Vagina (tissue), 2 donors: ENCODE measurements at regions not wholly inside any gene's neighbourhood (a gene's known extent, or its start where the extent isn't known, plus 50 kb on each side); places are given as distances from the start of the nearest gene placed in this dataset.
A peak's percentile ranks its signal among the peaks of the same experiment; 100 is the strongest.
"Not testable (repeated sequence)": the region's sequence is repeated elsewhere in the genome, so short reads cannot be mapped to it uniquely, and the experiment has no call there.

ENCODE experiments used
- DNase-seq, 2 donors: peaks; one replicate each; pipeline ENCODE4 v3.0.0-alpha.2; 2017; ENCODE audit errors: extremely low spot score in 2 of 2
- H3K27ac ChIP-seq: fragments of 200-600 bp; sonication (generic); one replicate; pipeline ENCODE4 v1.5.1; 2019
- H3K27me3 ChIP-seq: fragments of 200-600 bp; sonication (generic); one replicate; pipeline ENCODE4 v1.5.1; 2019
- H3K36me3 ChIP-seq, 2 donors: fragments of 200-600 bp; sonication (generic); one replicate each; pipeline ENCODE4 v1.5.1; 2017 to 2019
- H3K4me1 ChIP-seq: fragments of 200-600 bp; sonication (generic); one replicate; pipeline ENCODE4 v1.5.1; 2019
- H3K4me3 ChIP-seq, 2 donors: fragments of 200-600 bp; sonication (generic); 1 replicate in 1 of 2; 2 replicates in 1 of 2; pipeline ENCODE4 v1.5.1; 2016 to 2019
- H3K9me3 ChIP-seq: fragments of 200-600 bp; sonication (generic); one replicate; pipeline ENCODE4 v1.5.1; 2019
- CTCF ChIP-seq, 3 experiments: fragments of 450-650 bp in 2 of 3; fragments of 200-600 bp in 1 of 3; sonication (generic) in 1 of 3; IDR thresholded peaks; one replicate each; pipeline ENCODE4 v1.5.1; 2017 to 2019; ENCODE audit warnings: antibody characterized with exemption in 3 of 3, mild to moderate bottlenecking in 2 of 3, moderate library complexity in 2 of 3
- POLR2A ChIP-seq, 2 donors: fragments of 450-650 bp; IDR thresholded peaks; one replicate each; pipeline ENCODE4 v1.6.1; 2017; ENCODE audit warnings: antibody characterized with exemption in 2 of 2, mild to moderate bottlenecking in 2 of 2, moderate library complexity in 2 of 2
- POLR2AphosphoS5 ChIP-seq, 2 donors: sonication (generic); formaldehyde crosslinking; IDR thresholded peaks; one replicate each; pipeline ENCODE4 v1.9.0; 2017; ENCODE audit warnings: antibody characterized with exemption in 2 of 2, mild to moderate bottlenecking in 2 of 2, low read depth in 1 of 2; ENCODE audit not compliant: insufficient read depth in 1 of 2
- intact Hi-C: fragments of 100-400 bp; cut with DNase I; formaldehyde crosslinking; loops from one replicate; pipeline ENCODE4 v1.15.1; 2023

DNA sequence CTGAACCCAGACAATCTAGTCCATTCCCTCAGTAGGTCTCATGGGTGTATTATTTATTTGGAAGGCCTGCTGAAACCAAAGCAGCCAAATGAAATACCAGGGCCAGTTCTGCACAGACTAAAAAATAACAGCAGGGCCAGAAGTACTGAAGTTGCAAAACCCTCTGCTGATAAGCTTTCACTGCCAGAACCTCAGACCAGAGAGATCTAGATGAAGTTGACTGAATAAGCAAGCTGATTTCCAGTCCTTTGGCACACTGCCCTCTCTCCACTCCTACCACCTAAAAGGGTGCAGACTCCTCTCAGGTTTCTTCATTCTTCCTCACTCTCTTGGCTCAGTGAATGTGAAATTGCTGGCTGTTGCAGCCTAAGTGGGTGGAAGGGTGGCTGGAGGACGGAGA is 276.7 kb upstream of the KLF3 start:
- peak overlapping the region; percentile 18 for H3K27ac ChIP-seq

GRCh38 chr4:38387819-38388218 is 276.2 kb upstream of the KLF3 start:
- TF ChIP-seq POLR2AphosphoS5 (IDR thresholded peaks at IDR 0.05; ENCODE audit: insufficient read depth in 1 of 2, low read depth in 1 of 2): no peak
- no peak for TF ChIP-seq POLR2A (IDR thresholded peaks at IDR 0.05)
- no peak for TF ChIP-seq CTCF (IDR thresholded peaks at IDR 0.05)
- Histone ChIP-seq H3K9me3 (no peaks in the 10 kb centered on the region), H3K27ac (no peak overlapping the region), H3K27me3 (no peaks in the 10 kb centered on the region), H3K4me3 (no peak overlapping the region), H3K4me1 (peaks cover 35% of the 10 kb centered on the region), H3K36me3 (no peaks in the 10 kb centered on the region)
- no peak for DNase-seq
- intact Hi-C loops: loop anchor here (10.0 kb wide), 1 partner anchor 277 kb away; the partner anchor contains the start of gene KLF3

More for the DNA sequence above, 276.7 kb upstream of the KLF3 start:
- intact Hi-C loops: loop anchor here (10.0 kb wide), 1 partner anchor 277 kb away; the partner anchor contains the start of gene KLF3
- no peak for DNase-seq
- Histone ChIP-seq H3K27me3 (no peaks in the 10 kb centered on the region), H3K4me1 (peaks cover 38% of the 10 kb centered on the region), H3K9me3 (no peaks in the 10 kb centered on the region), H3K4me3 (no peak overlapping the region), H3K36me3 (no peaks in the 10 kb centered on the region)
- no peak for TF ChIP-seq POLR2A (IDR thresholded peaks at IDR 0.05)
- no peak for TF ChIP-seq CTCF (IDR thresholded peaks at IDR 0.05)
- TF ChIP-seq POLR2AphosphoS5 (IDR thresholded peaks at IDR 0.05; ENCODE audit: insufficient read depth in 1 of 2, low read depth in 1 of 2): no peak

DNA sequence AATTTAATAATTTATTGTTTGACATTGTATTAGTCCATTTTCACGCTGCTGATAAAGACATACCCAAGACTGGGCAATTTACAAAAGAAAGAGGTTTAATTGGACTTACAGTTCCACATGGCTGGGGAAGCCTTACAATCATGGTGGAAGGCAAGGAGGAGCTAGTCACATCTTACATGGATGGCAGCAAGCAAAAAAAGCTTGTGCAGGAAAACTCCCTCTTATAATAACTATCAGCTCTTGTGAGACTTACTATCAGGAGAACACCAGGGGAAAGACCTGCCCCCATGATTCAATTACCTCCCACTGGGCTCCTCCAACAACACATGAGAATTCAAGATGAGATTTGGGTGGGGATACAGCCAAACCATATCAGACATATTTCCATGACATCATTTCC is 275.1 kb upstream of the KLF3 start:
- H3K27ac ChIP-seq, H3K4me3 ChIP-seq, H3K9me3 ChIP-seq, H3K27me3 ChIP-seq, H3K36me3 ChIP-seq, DNase-seq: not testable (repeated sequence)
- H3K4me1 ChIP-seq: peaks cover 24% of the 10 kb centered on the region
- intact Hi-C loops: loop anchor here (10.0 kb wide), 1 partner anchor 276 kb away; the partner anchor contains the start of gene KLF3

DNA sequence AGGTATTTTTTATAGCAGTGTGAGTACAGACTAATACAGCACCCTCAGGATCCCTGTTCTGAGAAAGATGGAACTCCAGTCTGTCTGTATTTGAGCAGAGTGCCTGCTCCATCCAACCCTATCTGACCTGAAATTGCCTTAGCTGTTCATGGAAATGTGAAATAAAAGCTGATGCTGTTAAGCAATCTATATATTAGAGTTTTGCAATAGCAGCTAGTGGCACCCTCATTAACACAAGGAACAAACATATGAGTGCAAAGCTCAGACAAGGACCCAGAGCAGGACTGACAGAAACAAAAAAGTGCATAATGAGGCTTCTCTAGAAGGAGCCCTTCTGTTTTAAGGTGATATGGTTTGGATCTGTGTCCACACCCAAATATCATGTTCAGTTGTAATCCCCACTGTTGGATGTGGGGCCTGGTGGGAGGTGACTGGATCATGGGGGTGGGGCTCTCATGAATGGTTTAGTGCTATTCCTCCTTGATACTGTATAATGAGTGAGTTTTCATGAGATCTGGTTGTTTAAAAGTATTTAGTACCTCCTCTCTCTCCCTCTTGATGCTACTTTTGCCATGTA is 272.9 kb upstream of the KLF3 start:
- no peak overlapping the region for H3K27ac ChIP-seq
- no peak overlapping the region for H3K4me3 ChIP-seq
- peaks cover 22% of the 10 kb centered on the region for H3K4me1 ChIP-seq
- H3K27me3 ChIP-seq: no peaks in the 10 kb centered on the region
- no peak for DNase-seq
- intact Hi-C loops: no loop called here
- TF ChIP-seq POLR2A (IDR thresholded peaks at IDR 0.05) (no peak), CTCF (IDR thresholded peaks at IDR 0.05) (no peak), POLR2AphosphoS5 (IDR thresholded peaks at IDR 0.05; ENCODE audit: insufficient read depth in 1 of 2, low read depth in 1 of 2) (no peak)
- H3K36me3 ChIP-seq: no peaks in the 10 kb centered on the region
- no peaks in the 10 kb centered on the region for H3K9me3 ChIP-seq

GRCh38 chr4:38392223-38392855 is 271.7 kb upstream of the KLF3 start:
- Histone ChIP-seq H3K36me3 (no peaks in the 10 kb centered on the region), H3K4me1 (peaks cover 12% of the 10 kb centered on the region), H3K27ac (no peak overlapping the region), H3K4me3 (no peak overlapping the region), H3K27me3 (no peaks in the 10 kb centered on the region), H3K9me3 (no peaks in the 10 kb centered on the region)
- intact Hi-C loops: no loop called here
- TF ChIP-seq POLR2AphosphoS5 (IDR thresholded peaks at IDR 0.05; ENCODE audit: insufficient read depth in 1 of 2, low read depth in 1 of 2) (no peak), CTCF (IDR thresholded peaks at IDR 0.05) (no peak), POLR2A (IDR thresholded peaks at IDR 0.05) (no peak)
- DNase-seq: no peak
